ENCODE measurements at regions not wholly inside any gene's neighbourhood (a gene's known extent, or its start where the extent isn't known, plus 50 kb on each side); places are given as distances from the start of the nearest gene placed in this dataset.

DNA sequence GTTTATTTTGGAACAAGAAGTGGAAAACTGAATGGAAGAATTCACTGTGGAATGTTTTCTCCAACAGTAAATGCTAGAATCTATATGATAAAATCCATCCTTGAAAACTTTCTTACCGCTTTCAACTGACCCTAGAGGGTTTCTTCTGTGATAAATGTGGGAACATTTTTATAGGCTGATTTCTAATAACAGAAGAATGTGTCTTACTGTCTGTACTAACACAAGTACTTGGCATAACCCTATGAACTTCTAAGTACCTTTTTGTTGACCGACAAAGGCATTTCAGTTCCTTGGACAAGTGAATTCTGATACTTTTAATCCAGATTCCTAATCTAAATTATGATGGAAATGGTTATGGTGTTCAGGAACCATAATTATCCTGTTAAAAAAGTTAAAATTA lies 1109.7 kb upstream of the FLRT2 start:
- TF ChIP-seq EZH2 (IDR thresholded peaks at IDR 0.05; ENCODE audit: borderline replicate concordance, low read depth, low read length, severe bottlenecking), result no peak
- TF ChIP-seq, protein P1, sequence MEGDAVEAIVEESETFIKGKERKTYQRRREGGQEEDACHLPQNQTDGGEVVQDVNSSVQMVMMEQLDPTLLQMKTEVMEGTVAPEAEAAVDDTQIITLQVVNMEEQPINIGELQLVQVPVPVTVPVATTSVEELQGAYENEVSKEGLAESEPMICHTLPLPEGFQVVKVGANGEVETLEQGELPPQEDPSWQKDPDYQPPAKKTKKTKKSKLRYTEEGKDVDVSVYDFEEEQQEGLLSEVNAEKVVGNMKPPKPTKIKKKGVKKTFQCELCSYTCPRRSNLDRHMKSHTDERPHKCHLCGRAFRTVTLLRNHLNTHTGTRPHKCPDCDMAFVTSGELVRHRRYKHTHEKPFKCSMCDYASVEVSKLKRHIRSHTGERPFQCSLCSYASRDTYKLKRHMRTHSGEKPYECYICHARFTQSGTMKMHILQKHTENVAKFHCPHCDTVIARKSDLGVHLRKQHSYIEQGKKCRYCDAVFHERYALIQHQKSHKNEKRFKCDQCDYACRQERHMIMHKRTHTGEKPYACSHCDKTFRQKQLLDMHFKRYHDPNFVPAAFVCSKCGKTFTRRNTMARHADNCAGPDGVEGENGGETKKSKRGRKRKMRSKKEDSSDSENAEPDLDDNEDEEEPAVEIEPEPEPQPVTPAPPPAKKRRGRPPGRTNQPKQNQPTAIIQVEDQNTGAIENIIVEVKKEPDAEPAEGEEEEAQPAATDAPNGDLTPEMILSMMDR (IDR thresholded peaks at IDR 0.05; ENCODE audit: extremely low read depth in 1 of 2, insufficient read depth in 1 of 2, low read depth in 1 of 2, low read length in 2 of 2), result no peak
- no peak for TF ChIP-seq POLR2AphosphoS5 (IDR thresholded peaks at IDR 0.05; ENCODE audit: insufficient read depth, low read depth, low read length)
